PC-9 (cell line): ENCODE measurements at regions not wholly inside any gene's neighbourhood (a gene's known extent, or its start where the extent isn't known, plus 50 kb on each side); places are given as distances from the start of the nearest gene placed in this dataset.

Experiments
- BruUV-seq: library from RNA; stranded (reverse); fragments of 400-500 nt; replicated peaks from 2 replicates; lab custom pipeline; 2021; lab: Mats Ljungman, UMichigan
- CTCF ChIA-PET: fragments of 300-600 bp; sonication (Branson Sonifier 250); formaldehyde crosslinking; loops from one replicate; lab custom pipeline; 2022; ENCODE audit warnings: antibody characterized with exemption; lab: Charles Lee
- POLR2A ChIA-PET: fragments of 300-600 bp; sonication (Branson Sonifier 250); formaldehyde crosslinking; loops from one replicate; lab custom pipeline; 2022; ENCODE audit warnings: antibody characterized with exemption; ENCODE audit not compliant: unreplicated experiment; lab: Charles Lee
- DNase-seq, 2 experiments: peaks; one replicate each; pipeline versions ENCODE4 v3.0.0 to v3.0.0-alpha.2; 2015 to 2022; ENCODE audit warnings: mixed read lengths in 1 of 2
- H2AFZ ChIP-seq: fragments of 200-600 bp; sonication (generic); 2 replicates; pipeline ENCODE4 v1.8.1; 2017; ENCODE audit warnings: antibody characterized with exemption
- H3F3A ChIP-seq: fragments of 200-600 bp; sonication (generic); 2 replicates; pipeline ENCODE4 v1.8.1; 2017; ENCODE audit warnings: antibody characterized with exemption, mild to moderate bottlenecking, low read depth; ENCODE audit not compliant: insufficient read depth
- H3K27ac ChIP-seq: fragments of 200-600 bp; sonication (generic); 2 replicates; pipeline ENCODE4 v1.6.1; 2016; ENCODE audit warnings: mixed run types
- H3K27me3 ChIP-seq: fragments of 200-600 bp; sonication (generic); 2 replicates; pipeline ENCODE4 v1.6.1; 2016; ENCODE audit warnings: low read depth, mixed run types; ENCODE audit not compliant: insufficient read depth
- H3K36me3 ChIP-seq: fragments of 200-600 bp; sonication (generic); 2 replicates; pipeline ENCODE4 v1.6.1; 2016; ENCODE audit warnings: low read depth, mixed run types
- H3K4me1 ChIP-seq: fragments of 200-600 bp; sonication (generic); replicated peaks from 2 replicates; pipeline ENCODE4 v1.6.1; 2016; ENCODE audit warnings: mixed run types; ENCODE audit not compliant: insufficient read depth
- H3K4me2 ChIP-seq: fragments of 200-600 bp; sonication (generic); 2 replicates; pipeline ENCODE4 v1.6.1; 2017; ENCODE audit warnings: mixed run types
- H3K4me3 ChIP-seq: fragments of 200-600 bp; sonication (generic); 2 replicates; pipeline ENCODE4 v1.6.1; 2016; ENCODE audit warnings: mixed run types
- H3K79me2 ChIP-seq: fragments of 200-600 bp; sonication (generic); 2 replicates; pipeline ENCODE4 v1.6.1; 2017; ENCODE audit warnings: low read depth, mixed run types
- H3K9me2 ChIP-seq: fragments of 200-600 bp; sonication (generic); 2 replicates; pipeline ENCODE4 v1.8.1; 2017; ENCODE audit warnings: mild to moderate bottlenecking; ENCODE audit not compliant: insufficient read depth
- H3K9me3 ChIP-seq: fragments of 200-600 bp; sonication (generic); 2 replicates; pipeline ENCODE4 v1.8.1; 2016; ENCODE audit warnings: low read depth; ENCODE audit not compliant: insufficient read depth
- H4K20me1 ChIP-seq: fragments of 200-600 bp; sonication (generic); 2 replicates; pipeline ENCODE4 v1.8.1; 2017; ENCODE audit not compliant: insufficient read depth
- CTCF ChIP-seq: fragments of 200-600 bp; sonication (generic); conservative IDR thresholded peaks from 2 replicates; pipeline ENCODE4 v1.6.1; 2017; ENCODE audit warnings: mixed run types, antibody characterized with exemption, mild to moderate bottlenecking, moderate library complexity
- EZH2 ChIP-seq: fragments of 200-600 bp; sonication (generic); IDR thresholded peaks from 2 replicates; pipeline ENCODE4 v1.8.0; 2017; ENCODE audit warnings: antibody characterized with exemption, low read depth
- intact Hi-C: fragments of 100-400 bp; cut with micrococcal nuclease; formaldehyde crosslinking; loops from one replicate; pipeline ENCODE4 v1.10.0; 2022; ENCODE audit not compliant: unreplicated experiment

GRCh38 chr1:10905841-10906655 lies 106.4 kb upstream of the TARDBP start:
- BruUV-seq, result no TSS peak
- Histone ChIP-seq H3K27me3 (no peaks in the 10 kb centered on the region), H3K9me3 (no peaks in the 10 kb centered on the region), H4K20me1 (no peaks in the 10 kb centered on the region), H3K4me2 (no peak overlapping the region), H3K79me2 (no peaks in the 10 kb centered on the region), H2AFZ (no peak overlapping the region), H3K9me2 (no peaks in the 10 kb centered on the region), H3K36me3 (no peaks in the 10 kb centered on the region), H3K27ac (no peak overlapping the region), H3K4me1 (peaks cover 16% of the 10 kb centered on the region), H3F3A (peaks cover 19% of the 10 kb centered on the region), H3K4me3 (no peak overlapping the region)
- intact Hi-C loops, result no loop called here
- no peak for DNase-seq
- TF ChIP-seq EZH2, result no peak
- TF ChIP-seq CTCF, result no peak
- ChIA-PET CTCF (no interaction called here), POLR2A (no interaction called here)

GRCh38 chr1:10906866-10907519 lies 105.5 kb upstream of the TARDBP start:
- Histone ChIP-seq H3K4me1 (peaks cover 10% of the 10 kb centered on the region), H4K20me1 (no peaks in the 10 kb centered on the region), H3K4me3 (no peak overlapping the region), H3K4me2 (no peak overlapping the region), H2AFZ (no peak overlapping the region), H3K27ac (no peak overlapping the region), H3K9me2 (no peaks in the 10 kb centered on the region), H3K36me3 (no peaks in the 10 kb centered on the region), H3F3A (peaks cover 9% of the 10 kb centered on the region; the same call in 1 of the 2 replicates), H3K27me3 (no peaks in the 10 kb centered on the region), H3K79me2 (no peaks in the 10 kb centered on the region), H3K9me3 (no peaks in the 10 kb centered on the region)
- intact Hi-C loops, result no loop called here
- DNase-seq, result no peak
- ChIA-PET CTCF (no interaction called here), POLR2A (no interaction called here)
- no TSS peak for BruUV-seq
- no peak for TF ChIP-seq CTCF
- TF ChIP-seq EZH2, result no peak

- DNase-seq, result no peak
- no peaks in the 10 kb centered on the region for H4K20me1 ChIP-seq
- H2AFZ ChIP-seq, result no peak overlapping the region
- no peaks in the 10 kb centered on the region for H3F3A ChIP-seq
- intact Hi-C loops, result no loop called here
- no TSS peak for BruUV-seq
- H3K36me3 ChIP-seq, result no peaks in the 10 kb centered on the region
- H3K27ac ChIP-seq, result no peak overlapping the region
- H3K4me2 ChIP-seq, result no peak overlapping the region
- ChIA-PET POLR2A (no interaction called here), CTCF (no interaction called here)
- no peaks in the 10 kb centered on the region for H3K27me3 ChIP-seq
- H3K79me2 ChIP-seq, result no peaks in the 10 kb centered on the region
- no peaks in the 10 kb centered on the region for H3K9me3 ChIP-seq
- TF ChIP-seq EZH2, result no peak
- TF ChIP-seq CTCF, result no peak
- H3K4me3 ChIP-seq, result no peak overlapping the region
- no peaks in the 10 kb centered on the region for H3K4me1 ChIP-seq
- H3K9me2 ChIP-seq, result no peaks in the 10 kb centered on the region
Observed at GRCh38 chr1:10908266-10908665, 104.2 kb upstream of the TARDBP start.
